ENCODE measurements at regions not wholly inside any gene's neighbourhood (a gene's known extent, or its start where the extent isn't known, plus 50 kb on each side); places are given as distances from the start of the nearest gene placed in this dataset.

GRCh38 chr16:22425036-22425801 lies 50.8 kb upstream of the CDR2 start:
- no peaks in the 10 kb centered on the region for H4K20me1 ChIP-seq (ENCODE audit: insufficient read depth, low read length)
- no peaks in the 10 kb centered on the region for H3K79me2 ChIP-seq (ENCODE audit: insufficient read depth, low read depth, low read length)
- H3K4me1 ChIP-seq (ENCODE audit: insufficient read depth, low read length, poor library complexity, severe bottlenecking) = no peaks in the 10 kb centered on the region
- TF ChIP-seq, protein P1, sequence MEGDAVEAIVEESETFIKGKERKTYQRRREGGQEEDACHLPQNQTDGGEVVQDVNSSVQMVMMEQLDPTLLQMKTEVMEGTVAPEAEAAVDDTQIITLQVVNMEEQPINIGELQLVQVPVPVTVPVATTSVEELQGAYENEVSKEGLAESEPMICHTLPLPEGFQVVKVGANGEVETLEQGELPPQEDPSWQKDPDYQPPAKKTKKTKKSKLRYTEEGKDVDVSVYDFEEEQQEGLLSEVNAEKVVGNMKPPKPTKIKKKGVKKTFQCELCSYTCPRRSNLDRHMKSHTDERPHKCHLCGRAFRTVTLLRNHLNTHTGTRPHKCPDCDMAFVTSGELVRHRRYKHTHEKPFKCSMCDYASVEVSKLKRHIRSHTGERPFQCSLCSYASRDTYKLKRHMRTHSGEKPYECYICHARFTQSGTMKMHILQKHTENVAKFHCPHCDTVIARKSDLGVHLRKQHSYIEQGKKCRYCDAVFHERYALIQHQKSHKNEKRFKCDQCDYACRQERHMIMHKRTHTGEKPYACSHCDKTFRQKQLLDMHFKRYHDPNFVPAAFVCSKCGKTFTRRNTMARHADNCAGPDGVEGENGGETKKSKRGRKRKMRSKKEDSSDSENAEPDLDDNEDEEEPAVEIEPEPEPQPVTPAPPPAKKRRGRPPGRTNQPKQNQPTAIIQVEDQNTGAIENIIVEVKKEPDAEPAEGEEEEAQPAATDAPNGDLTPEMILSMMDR (conservative IDR thresholded peaks at IDR 0.05; ENCODE audit: low read length) = no peak
- TF ChIP-seq EZH2phosphoT487 (IDR thresholded peaks at IDR 0.05; ENCODE audit: borderline replicate concordance, low read depth, low read length) = no peak
- H3K36me3 ChIP-seq (ENCODE audit: insufficient read depth, low read length) = peaks cover 74% of the 10 kb centered on the region
- H3K27ac ChIP-seq (ENCODE audit: low read depth, low read length, poor library complexity, severe bottlenecking) = no peak overlapping the region
- intact Hi-C loops (cut with micrococcal nuclease; ENCODE audit: unreplicated experiment) = no loop called here
- CTCF ChIA-PET (ENCODE audit: unreplicated experiment) = no interaction called here
- H3K9me3 ChIP-seq (ENCODE audit: low read length) = no peaks in the 10 kb centered on the region
- BruUV-seq (replicated peaks) = no TSS peak
- no peak overlapping the region for H3K4me3 ChIP-seq (ENCODE audit: low read depth, low read length, poor library complexity, severe bottlenecking)
- DNase-seq (ENCODE audit: low spot score) = no peak
- H2AFZ ChIP-seq (ENCODE audit: low read length) = no peak overlapping the region
- POLR2A ChIA-PET = interaction anchor here (0.6 kb wide), 1 partner anchor 23 kb away, joined by 3 read pairs; no protein-coding TSS in a partner anchor
- no peak overlapping the region for H3K4me2 ChIP-seq (ENCODE audit: low read length)
- H3K9me2 ChIP-seq (ENCODE audit: insufficient read depth, low read length) = no peaks in the 10 kb centered on the region

DNA sequence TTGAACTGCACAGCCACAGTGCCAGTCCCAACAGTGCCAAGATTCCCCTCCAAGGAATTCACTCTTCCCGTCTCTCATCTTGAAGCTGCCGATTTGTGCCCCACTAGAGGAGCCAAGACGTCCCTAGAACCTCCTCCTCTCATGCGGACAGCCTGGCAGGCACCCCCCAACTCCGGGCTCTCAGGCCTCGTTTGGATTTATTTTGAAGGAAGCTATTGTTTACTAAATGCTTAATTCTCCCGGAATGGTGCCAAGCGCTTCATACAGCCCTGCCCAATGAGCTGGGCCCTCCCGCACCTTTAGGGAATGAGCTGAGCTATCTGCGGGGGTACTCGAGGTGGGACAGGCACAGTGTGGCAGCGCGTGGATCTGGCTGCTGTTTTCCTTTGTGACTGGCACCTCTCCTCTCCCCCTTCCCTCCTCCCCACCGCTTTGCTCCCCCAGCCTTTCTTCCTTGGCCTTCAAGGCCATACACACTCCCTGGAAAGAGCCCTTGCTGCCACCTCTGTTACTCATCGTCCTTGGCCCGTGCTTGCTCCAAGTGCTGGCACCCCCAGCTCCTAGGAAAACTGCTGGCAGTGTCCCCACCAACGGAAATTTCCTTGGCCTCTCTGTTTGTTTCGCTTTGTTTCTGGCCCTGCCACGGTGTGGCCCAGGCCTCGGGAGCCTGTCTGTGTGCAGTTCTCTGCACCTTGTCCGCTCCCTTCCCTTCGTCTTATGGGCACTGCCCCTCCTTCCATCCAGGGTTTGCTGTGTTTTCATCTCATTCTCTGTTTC lies 49.9 kb upstream of the CDR2 start:
- no peak for DNase-seq (ENCODE audit: low spot score)
- Histone ChIP-seq H3K4me1 (ENCODE audit: insufficient read depth, low read length, poor library complexity, severe bottlenecking) (no peaks in the 10 kb centered on the region), H3K79me2 (ENCODE audit: insufficient read depth, low read depth, low read length) (no peaks in the 10 kb centered on the region), H3K36me3 (ENCODE audit: insufficient read depth, low read length) (peaks cover 83% of the 10 kb centered on the region), H2AFZ (ENCODE audit: low read length) (no peak overlapping the region), H3K27ac (ENCODE audit: low read depth, low read length, poor library complexity, severe bottlenecking) (no peak overlapping the region), H3K9me3 (ENCODE audit: low read length) (no peaks in the 10 kb centered on the region), H3K4me3 (ENCODE audit: low read depth, low read length, poor library complexity, severe bottlenecking) (no peak overlapping the region), H3K9me2 (ENCODE audit: insufficient read depth, low read length) (no peaks in the 10 kb centered on the region), H3K4me2 (ENCODE audit: low read length) (no peak overlapping the region), H4K20me1 (ENCODE audit: insufficient read depth, low read length) (no peaks in the 10 kb centered on the region)
- TF ChIP-seq, protein P1 (conservative IDR thresholded peaks at IDR 0.05; ENCODE audit: low read length) = no peak
- no peak for TF ChIP-seq EZH2phosphoT487 (IDR thresholded peaks at IDR 0.05; ENCODE audit: borderline replicate concordance, low read depth, low read length)
- no TSS peak for BruUV-seq (replicated peaks)
- intact Hi-C loops (cut with micrococcal nuclease; ENCODE audit: unreplicated experiment) = no loop called here
- ChIA-PET POLR2A (no interaction called here), CTCF (ENCODE audit: unreplicated experiment) (no interaction called here)

Data from OCI-LY7 (cell line).